Aorta (tissue), 5 donors: ENCODE measurements at regions not wholly inside any gene's neighbourhood (a gene's known extent, or its start where the extent isn't known, plus 50 kb on each side); places are given as distances from the start of the nearest gene placed in this dataset.
"Not testable (repeated sequence)": the region's sequence is repeated elsewhere in the genome, so short reads cannot be mapped to it uniquely, and the experiment has no call there.

ENCODE experiments used
- ATAC-seq: fragments of 200-7000 bp; cut with Tn5 transposase; one replicate; pipeline ENCODE4 v1.9.1; 2022; ENCODE audit warnings: moderate library complexity; ENCODE audit not compliant: low FRiP score
- DNase-seq, 2 donors: peaks; one replicate each; pipeline ENCODE4 v3.0.0-alpha.2; 2020
- H3K27ac ChIP-seq, 2 donors: one replicate each; pipeline ENCODE4 v1.5.1; 2013; ENCODE audit warnings: low read length in 2 of 2, mild to moderate bottlenecking in 2 of 2, moderate library complexity in 2 of 2, control low read depth in 1 of 2, inconsistent platforms in 1 of 2, low read depth in 1 of 2
- H3K27me3 ChIP-seq, 2 donors: one replicate each; pipeline ENCODE4 v1.6.1; 2013; ENCODE audit warnings: control low read depth in 1 of 2, low read length in 1 of 2, mild to moderate bottlenecking in 1 of 2, moderate library complexity in 1 of 2; ENCODE audit not compliant: insufficient read depth in 2 of 2, control insufficient read depth in 1 of 2
- H3K36me3 ChIP-seq, 2 donors: one replicate each; pipeline ENCODE4 v1.6.1; 2013; ENCODE audit warnings: control low read depth in 1 of 2, low read length in 1 of 2, mild to moderate bottlenecking in 1 of 2; ENCODE audit not compliant: insufficient read depth in 2 of 2, control insufficient read depth in 1 of 2
- H3K4me1 ChIP-seq, 2 donors: one replicate each; pipeline ENCODE4 v1.6.1; 2013; ENCODE audit warnings: low read length in 2 of 2, control low read depth in 1 of 2, mild to moderate bottlenecking in 1 of 2, moderate library complexity in 1 of 2; ENCODE audit not compliant: insufficient read depth in 2 of 2, control insufficient read depth in 1 of 2
- H3K4me3 ChIP-seq, 2 donors: one replicate each; pipeline ENCODE4 v1.5.1; 2013; ENCODE audit warnings: low read length in 2 of 2, control low read depth in 1 of 2, mild to moderate bottlenecking in 1 of 2
- H3K9me3 ChIP-seq: one replicate; pipeline ENCODE4 v1.6.1; 2013; ENCODE audit warnings: mild to moderate bottlenecking, low read length; ENCODE audit not compliant: control insufficient read depth
- WGBS, 2 donors: extraction: QIAGEN DNeasy Blood & Tissue Kit; methylation state at CpG; one replicate each; pipeline ENCODE4 v1.1.7; 2013; 5-methylcytosine and 5-hydroxymethylcytosine counted together
- intact Hi-C, 2 donors: fragments of 100-400 bp; cut with DNase I; formaldehyde crosslinking; loops; one replicate each; pipeline versions ENCODE4 v1.14.2 to v1.15.0; 2022
- donor health status: healthy with polysubstance abuse.
- donor health status: Bipolar disorder and iron deficiency.
- donor health status: DM: no; HTN: no; CAD: no.
- donor health status: DM: no; HTN: no; CAD: no.
- donor health status: DM: yes; HTN: yes; CAD: no.

- Histone ChIP-seq H3K27ac (no peak overlapping the region), H3K4me1 (no peaks in the 10 kb centered on the region), H3K9me3 (no peaks in the 10 kb centered on the region), H3K4me3 (no peak overlapping the region), H3K27me3 (no peaks in the 10 kb centered on the region), H3K36me3 (no peaks in the 10 kb centered on the region)
- ATAC-seq: no peak
- no peak for DNase-seq
- intact Hi-C loops: no loop called here
Measured at GRCh38 chr10:106025208-106025811, 1139.2 kb downstream of the SORCS1 start.

- 68 to 71% methylated on average over 3 of the region's 3 CpGs for WGBS, 2 donors
- H3K4me3 ChIP-seq: no peak overlapping the region
Measured at GRCh38 chr10:106023329-106023728, 1141.2 kb downstream of the SORCS1 start.

DNA sequence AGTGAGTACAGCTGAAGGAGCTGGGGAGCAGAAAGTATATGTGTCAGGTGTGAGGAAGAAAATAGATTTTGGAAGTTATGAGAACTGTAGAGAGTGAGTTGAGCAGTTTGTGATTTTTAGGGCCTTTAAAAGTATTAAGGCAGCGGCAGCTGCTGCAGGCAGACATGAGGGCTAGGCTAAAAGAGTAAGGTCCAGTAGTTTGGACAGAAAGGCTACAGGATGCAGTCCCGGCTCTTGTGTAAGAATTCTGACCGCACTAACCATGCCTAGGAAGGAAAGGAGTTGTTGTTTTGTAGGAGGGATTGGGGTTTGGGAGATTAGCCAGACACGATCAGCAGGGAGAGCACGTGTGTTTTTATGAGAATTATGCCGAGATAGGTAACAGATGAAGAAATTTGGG, 1144.9 kb downstream of the SORCS1 start:
- H3K36me3 ChIP-seq, H3K27me3 ChIP-seq, intact Hi-C loops, H3K4me1 ChIP-seq, H3K9me3 ChIP-seq, H3K4me3 ChIP-seq, ATAC-seq, DNase-seq, H3K27ac ChIP-seq: not testable (repeated sequence)
- 61 to 80% methylated on average over 6 of the region's 6 CpGs for WGBS, 2 donors

More at GRCh38 chr10:106023329-106023728, 1141.2 kb downstream of the SORCS1 start:
- no peak overlapping the region for H3K27ac ChIP-seq
- DNase-seq (no peak), ATAC-seq (no peak)
- intact Hi-C loops: no loop called here
- no peaks in the 10 kb centered on the region for H3K4me1 ChIP-seq
- no peaks in the 10 kb centered on the region for H3K36me3 ChIP-seq
- no peaks in the 10 kb centered on the region for H3K27me3 ChIP-seq
- H3K9me3 ChIP-seq: no peaks in the 10 kb centered on the region

GRCh38 chr10:106015369-106016199, 1148.9 kb downstream of the SORCS1 start:
- H3K27me3 ChIP-seq, H3K4me1 ChIP-seq, ATAC-seq, DNase-seq, H3K27ac ChIP-seq, H3K36me3 ChIP-seq, intact Hi-C loops, H3K4me3 ChIP-seq, H3K9me3 ChIP-seq: not testable (repeated sequence)
- 66% methylated on average over 4 of the region's 4 CpGs for WGBS, 2 donors

DNA sequence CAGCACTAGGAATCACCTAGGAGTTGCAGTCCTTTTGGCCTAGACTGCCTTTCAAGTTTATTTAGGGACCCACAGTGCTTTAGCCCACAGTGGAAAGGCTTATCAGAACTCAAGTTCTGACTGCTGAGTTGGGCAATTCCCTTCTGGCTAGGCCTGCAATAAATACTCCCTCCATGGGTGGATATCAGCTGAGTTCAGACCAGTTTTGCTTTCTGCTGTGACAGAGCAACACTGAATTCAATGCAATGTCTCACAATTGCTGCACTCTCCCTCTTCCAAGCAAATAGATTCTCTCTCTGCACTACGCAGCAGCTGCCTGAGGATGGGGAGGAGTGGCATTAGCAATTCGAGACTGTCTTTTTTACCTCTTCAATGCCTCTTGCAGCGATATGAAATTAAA, 1153.3 kb downstream of the SORCS1 start:
- ATAC-seq (no peak), DNase-seq (no peak)
- Histone ChIP-seq H3K27me3 (no peaks in the 10 kb centered on the region), H3K9me3 (peaks cover 6% of the 10 kb centered on the region), H3K4me3 (no peak overlapping the region), H3K36me3 (no peaks in the 10 kb centered on the region), H3K27ac (no peak overlapping the region), H3K4me1 (no peaks in the 10 kb centered on the region)
- intact Hi-C loops: no loop called here
- 43 to 50% methylated on average over 3 of the region's 3 CpGs for WGBS, 2 donors

DNA sequence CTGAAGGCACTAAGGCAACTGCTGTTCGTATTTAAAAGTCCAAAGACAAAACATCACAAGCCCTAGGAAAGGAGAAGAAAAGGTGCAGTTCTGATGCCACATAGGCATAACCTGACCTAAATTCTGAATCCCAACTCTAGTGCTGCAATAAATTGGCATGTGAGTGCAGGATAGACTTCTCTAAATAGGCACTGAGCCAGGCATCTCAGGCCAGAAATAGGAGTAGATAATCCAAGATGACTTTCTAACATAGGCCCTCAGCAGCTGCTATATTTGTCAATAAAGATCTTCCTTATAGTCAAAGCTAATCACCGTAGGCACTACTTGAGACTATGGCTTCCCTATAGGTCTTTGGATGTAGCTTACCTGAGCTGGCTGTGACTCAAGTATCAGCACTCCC, 1163.8 kb downstream of the SORCS1 start:
- no peaks in the 10 kb centered on the region for H3K36me3 ChIP-seq
- H3K4me3 ChIP-seq: no peak overlapping the region
- H3K27ac ChIP-seq: no peak overlapping the region
- no peaks in the 10 kb centered on the region for H3K27me3 ChIP-seq
- intact Hi-C loops: no loop called here
- 79 to 84% methylated on average over 2 of the region's 2 CpGs for WGBS, 2 donors
- DNase-seq (no peak), ATAC-seq (no peak)
- H3K4me1 ChIP-seq: no peaks in the 10 kb centered on the region
- no peaks in the 10 kb centered on the region for H3K9me3 ChIP-seq

DNA sequence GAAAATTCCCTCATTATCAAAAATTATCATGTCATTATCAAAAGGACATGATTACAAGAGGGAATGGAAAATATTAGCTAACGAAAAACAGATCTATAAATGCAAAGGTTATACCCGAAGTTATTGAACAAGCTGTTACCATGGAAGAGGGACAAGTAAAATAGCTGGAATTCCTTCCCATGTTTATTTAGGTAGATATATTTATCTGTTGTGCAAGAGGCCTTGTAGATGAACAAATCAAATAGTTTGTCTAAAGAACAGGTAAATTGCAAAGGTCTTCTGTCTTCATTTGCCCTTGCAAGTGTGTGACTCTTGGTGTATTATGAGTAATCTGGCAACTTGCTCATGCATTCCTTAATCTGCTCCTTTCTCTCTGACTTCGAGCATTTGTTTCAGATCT, 1170.9 kb downstream of the SORCS1 start:
- WGBS, 2 donors: 69 to 74% methylated on average over 3 of the region's 3 CpGs

GRCh38 chr10:105992928-105993327, 1171.6 kb downstream of the SORCS1 start:
- no peak for DNase-seq
- ATAC-seq: no peak
- Histone ChIP-seq H3K27ac (no peak overlapping the region), H3K27me3 (no peaks in the 10 kb centered on the region), H3K9me3 (no peaks in the 10 kb centered on the region), H3K36me3 (no peaks in the 10 kb centered on the region), H3K4me1 (no peaks in the 10 kb centered on the region), H3K4me3 (no peak overlapping the region)
- intact Hi-C loops: no loop called here

More for the DNA sequence above, 1170.9 kb downstream of the SORCS1 start:
- Histone ChIP-seq H3K9me3 (no peaks in the 10 kb centered on the region), H3K4me3 (no peak overlapping the region), H3K4me1 (no peaks in the 10 kb centered on the region), H3K27ac (no peak overlapping the region), H3K36me3 (no peaks in the 10 kb centered on the region), H3K27me3 (no peaks in the 10 kb centered on the region)
- intact Hi-C loops: no loop called here
- DNase-seq (no peak), ATAC-seq (no peak)

GRCh38 chr10:105990529-105990928, 1174.0 kb downstream of the SORCS1 start:
- Histone ChIP-seq H3K27me3 (no peaks in the 10 kb centered on the region), H3K36me3 (no peaks in the 10 kb centered on the region), H3K4me3 (no peak overlapping the region), H3K4me1 (no peaks in the 10 kb centered on the region), H3K27ac (no peak overlapping the region), H3K9me3 (no peaks in the 10 kb centered on the region)
- intact Hi-C loops: no loop called here
- WGBS, 2 donors: 81 to 92% methylated on average over 2 of the region's 2 CpGs
- no peak for DNase-seq
- ATAC-seq: no peak
